ENCODE measurements at regions not wholly inside any gene's neighbourhood (a gene's known extent, or its start where the extent isn't known, plus 50 kb on each side); places are given as distances from the start of the nearest gene placed in this dataset.

- no peaks in the 10 kb centered on the region for H4K20me1 ChIP-seq (ENCODE audit: insufficient read depth)
- H3K79me2 ChIP-seq (replicated peaks; ENCODE audit: insufficient read depth, low read length) = no peaks in the 10 kb centered on the region
- no peak overlapping the region for H3K4me2 ChIP-seq (ENCODE audit: low read length)
- no peak overlapping the region for H3K9ac ChIP-seq (ENCODE audit: low read length)
- H3F3A ChIP-seq (ENCODE audit: insufficient read depth, low read length, poor library complexity, severe bottlenecking) = no peaks in the 10 kb centered on the region
- H3K4me3 ChIP-seq (ENCODE audit: low read length) = no peak overlapping the region
- H2AFZ ChIP-seq (ENCODE audit: low read depth, low read length) = no peak overlapping the region
- H3K36me3 ChIP-seq (ENCODE audit: insufficient read depth, low read length) = no peaks in the 10 kb centered on the region
- H3K9me3 ChIP-seq (ENCODE audit: low read length) = no peaks in the 10 kb centered on the region
- H3K27me3 ChIP-seq (ENCODE audit: insufficient read depth, low read depth, low read length) = no peaks in the 10 kb centered on the region
- H3K27ac ChIP-seq (ENCODE audit: low read length) = no peak overlapping the region
- TF ChIP-seq MXI1 (conservative IDR thresholded peaks at IDR 0.05; ENCODE audit: poor library complexity, severe bottlenecking) (no peak), SMC3 (conservative IDR thresholded peaks at IDR 0.05; ENCODE audit: poor library complexity) (no peak), RAD21 (conservative IDR thresholded peaks at IDR 0.05) (no peak), EZH2 (IDR thresholded peaks at IDR 0.05; ENCODE audit: borderline replicate concordance, insufficient read depth, low read length, poor library complexity, severe bottlenecking) (no peak), POLR2AphosphoS5 (IDR thresholded peaks at IDR 0.05) (no peak)
- TF ChIP-seq, protein P1, sequence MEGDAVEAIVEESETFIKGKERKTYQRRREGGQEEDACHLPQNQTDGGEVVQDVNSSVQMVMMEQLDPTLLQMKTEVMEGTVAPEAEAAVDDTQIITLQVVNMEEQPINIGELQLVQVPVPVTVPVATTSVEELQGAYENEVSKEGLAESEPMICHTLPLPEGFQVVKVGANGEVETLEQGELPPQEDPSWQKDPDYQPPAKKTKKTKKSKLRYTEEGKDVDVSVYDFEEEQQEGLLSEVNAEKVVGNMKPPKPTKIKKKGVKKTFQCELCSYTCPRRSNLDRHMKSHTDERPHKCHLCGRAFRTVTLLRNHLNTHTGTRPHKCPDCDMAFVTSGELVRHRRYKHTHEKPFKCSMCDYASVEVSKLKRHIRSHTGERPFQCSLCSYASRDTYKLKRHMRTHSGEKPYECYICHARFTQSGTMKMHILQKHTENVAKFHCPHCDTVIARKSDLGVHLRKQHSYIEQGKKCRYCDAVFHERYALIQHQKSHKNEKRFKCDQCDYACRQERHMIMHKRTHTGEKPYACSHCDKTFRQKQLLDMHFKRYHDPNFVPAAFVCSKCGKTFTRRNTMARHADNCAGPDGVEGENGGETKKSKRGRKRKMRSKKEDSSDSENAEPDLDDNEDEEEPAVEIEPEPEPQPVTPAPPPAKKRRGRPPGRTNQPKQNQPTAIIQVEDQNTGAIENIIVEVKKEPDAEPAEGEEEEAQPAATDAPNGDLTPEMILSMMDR (IDR thresholded peaks at IDR 0.05; ENCODE audit: poor library complexity, severe bottlenecking) = no peak
- H3K9me2 ChIP-seq (ENCODE audit: insufficient read depth, low read length) = no peaks in the 10 kb centered on the region
Measured at GRCh38 chr14:58824106-58824505, 186.3 kb downstream of the DACT1 start.

GRCh38 chr14:58824796-58825195 is 187.0 kb downstream of the DACT1 start:
- Histone ChIP-seq H3K27me3 (ENCODE audit: insufficient read depth, low read depth, low read length) (no peaks in the 10 kb centered on the region), H3K4me2 (ENCODE audit: low read length) (no peak overlapping the region), H3F3A (ENCODE audit: insufficient read depth, low read length, poor library complexity, severe bottlenecking) (no peaks in the 10 kb centered on the region), H3K36me3 (ENCODE audit: insufficient read depth, low read length) (no peaks in the 10 kb centered on the region), H3K79me2 (replicated peaks; ENCODE audit: insufficient read depth, low read length) (no peaks in the 10 kb centered on the region), H3K4me3 (ENCODE audit: low read length) (no peak overlapping the region), H4K20me1 (ENCODE audit: insufficient read depth) (no peaks in the 10 kb centered on the region), H3K9me3 (ENCODE audit: low read length) (no peaks in the 10 kb centered on the region), H3K9ac (ENCODE audit: low read length) (no peak overlapping the region), H3K27ac (ENCODE audit: low read length) (no peak overlapping the region), H3K9me2 (ENCODE audit: insufficient read depth, low read length) (no peaks in the 10 kb centered on the region), H2AFZ (ENCODE audit: low read depth, low read length) (no peak overlapping the region)
- no peak for TF ChIP-seq TAF1 (IDR thresholded peaks at IDR 0.05; ENCODE audit: low read depth)
- TF ChIP-seq EP300 (conservative IDR thresholded peaks at IDR 0.05; ENCODE audit: poor library complexity, severe bottlenecking) = no peak
- TF ChIP-seq, protein P1 (IDR thresholded peaks at IDR 0.05; ENCODE audit: poor library complexity, severe bottlenecking) = no peak
- TF ChIP-seq POLR2AphosphoS5 (IDR thresholded peaks at IDR 0.05) = no peak
- TF ChIP-seq RAD21 (conservative IDR thresholded peaks at IDR 0.05) = no peak
- TF ChIP-seq MXI1 (conservative IDR thresholded peaks at IDR 0.05; ENCODE audit: poor library complexity, severe bottlenecking) = no peak
- TF ChIP-seq EZH2 (IDR thresholded peaks at IDR 0.05; ENCODE audit: borderline replicate concordance, insufficient read depth, low read length, poor library complexity, severe bottlenecking) = no peak
- TF ChIP-seq, protein P2, sequence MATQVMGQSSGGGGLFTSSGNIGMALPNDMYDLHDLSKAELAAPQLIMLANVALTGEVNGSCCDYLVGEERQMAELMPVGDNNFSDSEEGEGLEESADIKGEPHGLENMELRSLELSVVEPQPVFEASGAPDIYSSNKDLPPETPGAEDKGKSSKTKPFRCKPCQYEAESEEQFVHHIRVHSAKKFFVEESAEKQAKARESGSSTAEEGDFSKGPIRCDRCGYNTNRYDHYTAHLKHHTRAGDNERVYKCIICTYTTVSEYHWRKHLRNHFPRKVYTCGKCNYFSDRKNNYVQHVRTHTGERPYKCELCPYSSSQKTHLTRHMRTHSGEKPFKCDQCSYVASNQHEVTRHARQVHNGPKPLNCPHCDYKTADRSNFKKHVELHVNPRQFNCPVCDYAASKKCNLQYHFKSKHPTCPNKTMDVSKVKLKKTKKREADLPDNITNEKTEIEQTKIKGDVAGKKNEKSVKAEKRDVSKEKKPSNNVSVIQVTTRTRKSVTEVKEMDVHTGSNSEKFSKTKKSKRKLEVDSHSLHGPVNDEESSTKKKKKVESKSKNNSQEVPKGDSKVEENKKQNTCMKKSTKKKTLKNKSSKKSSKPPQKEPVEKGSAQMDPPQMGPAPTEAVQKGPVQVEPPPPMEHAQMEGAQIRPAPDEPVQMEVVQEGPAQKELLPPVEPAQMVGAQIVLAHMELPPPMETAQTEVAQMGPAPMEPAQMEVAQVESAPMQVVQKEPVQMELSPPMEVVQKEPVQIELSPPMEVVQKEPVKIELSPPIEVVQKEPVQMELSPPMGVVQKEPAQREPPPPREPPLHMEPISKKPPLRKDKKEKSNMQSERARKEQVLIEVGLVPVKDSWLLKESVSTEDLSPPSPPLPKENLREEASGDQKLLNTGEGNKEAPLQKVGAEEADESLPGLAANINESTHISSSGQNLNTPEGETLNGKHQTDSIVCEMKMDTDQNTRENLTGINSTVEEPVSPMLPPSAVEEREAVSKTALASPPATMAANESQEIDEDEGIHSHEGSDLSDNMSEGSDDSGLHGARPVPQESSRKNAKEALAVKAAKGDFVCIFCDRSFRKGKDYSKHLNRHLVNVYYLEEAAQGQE (IDR thresholded peaks at IDR 0.05; ENCODE audit: borderline replicate concordance) = no peak
- no peak for TF ChIP-seq SMC3 (conservative IDR thresholded peaks at IDR 0.05; ENCODE audit: poor library complexity)
